Endothelial cell (in vitro differentiated cells): ENCODE measurements at regions not wholly inside any gene's neighbourhood (a gene's known extent, or its start where the extent isn't known, plus 50 kb on each side); places are given as distances from the start of the nearest gene placed in this dataset.
A peak's percentile ranks its signal among the peaks of the same experiment; 100 is the strongest.

Source experiments
- DNase-seq: peaks from one replicate; pipeline ENCODE4 v3.0.0; 2021; ENCODE audit warnings: low spot score
- H3K27ac Mint-ChIP-seq: one replicate; pipeline ENCODE4 v1.8.0; 2021; ENCODE audit warnings: mixed read lengths, inconsistent platforms; ENCODE audit not compliant: unreplicated experiment
- H3K27me3 Mint-ChIP-seq: one replicate; pipeline ENCODE4 v1.8.0; 2021; ENCODE audit warnings: mild to moderate bottlenecking, moderate library complexity, mixed read lengths, inconsistent platforms; ENCODE audit not compliant: unreplicated experiment
- H3K36me3 Mint-ChIP-seq: one replicate; pipeline ENCODE4 v1.8.0; 2021; ENCODE audit warnings: mild to moderate bottlenecking, low read depth, mixed read lengths, inconsistent platforms; ENCODE audit not compliant: unreplicated experiment
- H3K4me1 Mint-ChIP-seq: one replicate; pipeline ENCODE4 v1.8.0; 2021; ENCODE audit warnings: mild to moderate bottlenecking, mixed read lengths, inconsistent platforms; ENCODE audit not compliant: unreplicated experiment
- H3K4me3 Mint-ChIP-seq: one replicate; pipeline ENCODE4 v1.8.0; 2021; ENCODE audit warnings: mild to moderate bottlenecking, mixed read lengths, inconsistent platforms; ENCODE audit not compliant: unreplicated experiment
- H3K9me3 Mint-ChIP-seq: one replicate; pipeline ENCODE4 v1.8.0; 2021; ENCODE audit warnings: mixed read lengths, inconsistent platforms; ENCODE audit not compliant: unreplicated experiment
- TF ChIP-seq, protein P1 (sequence below): fragments of 200-600 bp; sonication (generic); IDR thresholded peaks from one replicate; pipeline ENCODE4 v1.5.0; 2021; ENCODE audit warnings: antibody characterized with exemption; ENCODE audit not compliant: unreplicated experiment

DNA sequence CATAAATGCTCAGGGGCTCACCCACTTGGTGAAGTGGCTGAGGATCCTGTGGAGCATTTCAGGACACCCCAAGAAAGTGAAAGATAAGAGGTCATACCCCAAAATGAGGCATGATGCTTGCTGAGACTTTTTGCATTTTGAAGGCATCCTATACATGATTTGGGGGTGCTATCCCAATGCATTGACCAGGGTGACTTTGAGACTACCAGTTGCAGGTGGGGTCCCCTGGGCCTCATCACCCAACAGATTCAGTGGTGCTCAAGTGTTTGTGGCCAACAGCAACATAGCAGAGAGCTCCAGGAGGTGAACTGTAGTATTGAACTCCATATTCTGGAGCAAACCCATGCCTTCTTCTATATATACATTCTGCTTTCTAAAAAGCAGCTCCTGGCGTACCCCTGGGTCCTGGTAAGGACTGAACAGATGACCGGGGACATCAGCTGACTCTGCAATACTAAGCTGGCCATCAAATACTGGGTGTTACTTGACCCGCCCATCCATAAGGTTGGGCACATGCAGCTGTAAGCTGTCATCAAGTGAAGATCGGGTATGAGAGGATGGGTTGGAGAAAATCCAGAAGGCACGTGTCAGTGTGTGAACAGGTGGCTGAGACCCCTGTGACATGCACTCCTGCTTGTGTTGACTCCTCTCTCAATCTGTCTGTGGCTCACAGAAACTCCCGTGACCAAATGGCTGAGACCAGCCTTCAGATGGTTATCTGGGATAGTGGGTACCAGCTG lies 143.3 kb downstream of the KLF13 start:
- H3K27ac Mint-ChIP-seq: no peak overlapping the region
- TF ChIP-seq, protein P1, sequence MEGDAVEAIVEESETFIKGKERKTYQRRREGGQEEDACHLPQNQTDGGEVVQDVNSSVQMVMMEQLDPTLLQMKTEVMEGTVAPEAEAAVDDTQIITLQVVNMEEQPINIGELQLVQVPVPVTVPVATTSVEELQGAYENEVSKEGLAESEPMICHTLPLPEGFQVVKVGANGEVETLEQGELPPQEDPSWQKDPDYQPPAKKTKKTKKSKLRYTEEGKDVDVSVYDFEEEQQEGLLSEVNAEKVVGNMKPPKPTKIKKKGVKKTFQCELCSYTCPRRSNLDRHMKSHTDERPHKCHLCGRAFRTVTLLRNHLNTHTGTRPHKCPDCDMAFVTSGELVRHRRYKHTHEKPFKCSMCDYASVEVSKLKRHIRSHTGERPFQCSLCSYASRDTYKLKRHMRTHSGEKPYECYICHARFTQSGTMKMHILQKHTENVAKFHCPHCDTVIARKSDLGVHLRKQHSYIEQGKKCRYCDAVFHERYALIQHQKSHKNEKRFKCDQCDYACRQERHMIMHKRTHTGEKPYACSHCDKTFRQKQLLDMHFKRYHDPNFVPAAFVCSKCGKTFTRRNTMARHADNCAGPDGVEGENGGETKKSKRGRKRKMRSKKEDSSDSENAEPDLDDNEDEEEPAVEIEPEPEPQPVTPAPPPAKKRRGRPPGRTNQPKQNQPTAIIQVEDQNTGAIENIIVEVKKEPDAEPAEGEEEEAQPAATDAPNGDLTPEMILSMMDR: no peak
- H3K4me3 Mint-ChIP-seq: no peak overlapping the region
- H3K9me3 Mint-ChIP-seq: no peaks in the 10 kb centered on the region
- no peaks in the 10 kb centered on the region for H3K27me3 Mint-ChIP-seq
- no peaks in the 10 kb centered on the region for H3K36me3 Mint-ChIP-seq
- DNase-seq: no peak
- H3K4me1 Mint-ChIP-seq: peaks cover 14% of the 10 kb centered on the region

DNA sequence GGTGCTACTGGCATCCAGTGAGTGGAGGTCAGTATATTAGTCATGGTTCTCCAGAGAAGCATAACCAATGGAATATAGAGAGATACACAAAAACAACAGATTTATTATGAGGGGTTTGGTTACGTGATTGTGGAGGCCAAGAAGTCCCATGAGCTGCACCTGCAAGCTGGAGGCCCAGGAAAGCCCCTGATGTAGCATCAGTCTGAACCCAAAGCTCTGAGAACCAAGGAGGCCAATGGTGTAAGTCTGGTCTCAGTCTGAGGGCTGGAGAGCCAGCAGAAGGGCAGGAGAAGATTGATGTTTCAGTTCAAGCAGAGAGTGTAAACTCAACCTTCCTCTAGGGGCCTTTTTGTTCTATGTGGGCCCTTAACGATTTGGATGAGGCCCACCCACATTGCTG lies 144.1 kb downstream of the KLF13 start:
- H3K36me3 Mint-ChIP-seq: no peaks in the 10 kb centered on the region
- TF ChIP-seq, protein P1: no peak
- H3K9me3 Mint-ChIP-seq: no peaks in the 10 kb centered on the region
- no peak overlapping the region for H3K4me3 Mint-ChIP-seq
- peaks cover 14% of the 10 kb centered on the region for H3K4me1 Mint-ChIP-seq
- H3K27ac Mint-ChIP-seq: no peak overlapping the region
- H3K27me3 Mint-ChIP-seq: no peaks in the 10 kb centered on the region
- no peak for DNase-seq

DNA sequence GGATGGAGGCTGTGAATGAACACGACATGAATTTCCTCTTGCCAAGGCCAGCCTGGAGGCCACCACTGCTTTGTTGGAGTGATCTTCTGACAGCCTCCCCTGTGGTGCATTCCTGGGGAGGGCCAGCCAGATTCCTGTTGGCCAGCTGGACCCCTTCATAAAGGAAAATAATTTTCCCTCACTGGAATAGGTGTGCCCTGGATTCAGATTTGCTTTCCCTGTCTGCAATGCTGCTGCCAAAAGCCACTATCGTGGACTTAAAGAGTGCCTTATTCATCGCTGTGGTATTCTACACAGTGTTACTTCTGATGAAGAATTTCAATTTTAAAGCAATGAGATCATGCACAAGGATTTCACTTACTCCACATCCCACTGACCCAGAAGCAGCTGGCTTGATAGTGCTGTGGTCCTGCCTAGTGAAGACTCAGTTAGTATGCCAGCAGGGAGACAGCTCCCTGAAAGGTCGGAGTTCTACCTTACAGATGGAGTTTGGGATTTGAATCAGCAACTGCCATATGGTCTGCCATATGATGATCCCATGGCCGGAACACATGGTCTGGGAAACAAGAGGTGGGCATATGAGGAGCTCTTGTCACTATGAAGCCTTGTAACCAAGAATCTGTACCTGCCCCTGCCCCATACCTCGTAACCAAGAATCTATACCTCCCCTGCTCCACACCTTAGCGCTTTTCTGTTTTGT lies 145.2 kb downstream of the KLF13 start:
- Mint-ChIP-seq H3K36me3 (no peaks in the 10 kb centered on the region), H3K4me1 (peaks cover 14% of the 10 kb centered on the region), H3K27me3 (no peaks in the 10 kb centered on the region), H3K9me3 (no peaks in the 10 kb centered on the region), H3K27ac (no peak overlapping the region), H3K4me3 (no peak overlapping the region)
- TF ChIP-seq, protein P1: no peak
- no peak for DNase-seq

DNA sequence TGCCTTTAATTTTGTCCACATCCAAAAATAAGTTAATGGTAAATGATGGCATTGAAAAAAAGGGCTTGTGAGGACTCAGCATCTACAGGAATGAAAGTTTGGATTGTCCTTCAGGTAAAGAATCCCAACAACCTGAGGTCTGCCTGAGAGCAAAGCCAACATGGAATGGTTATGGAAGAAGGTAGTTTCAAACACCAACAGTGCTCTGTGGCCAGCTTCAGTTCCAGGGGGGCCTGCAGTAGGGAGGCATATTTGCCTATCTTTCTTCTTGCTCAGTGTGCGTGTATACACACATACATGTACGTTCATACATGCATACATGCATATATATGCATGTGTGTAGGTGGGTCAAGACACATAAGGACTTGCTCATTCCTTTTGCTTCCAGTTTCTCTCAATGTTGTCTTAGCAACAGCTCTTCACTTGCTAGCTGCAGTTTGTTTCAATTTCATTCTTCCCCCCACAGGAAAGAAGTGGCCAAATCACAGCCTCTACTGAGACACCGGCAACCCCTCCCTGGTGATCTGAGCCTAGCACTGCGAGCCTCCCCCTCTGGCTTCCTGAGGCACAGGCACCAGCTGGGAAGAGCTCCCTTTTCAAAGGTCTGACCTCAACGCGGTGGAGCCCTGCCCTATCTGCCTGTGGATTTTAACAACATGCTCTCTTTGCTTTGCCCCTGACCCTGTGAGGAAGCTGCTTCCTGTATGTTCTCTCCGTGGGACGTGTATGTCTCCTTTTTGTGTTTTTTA lies 146.2 kb downstream of the KLF13 start:
- Mint-ChIP-seq H3K9me3 (no peaks in the 10 kb centered on the region), H3K4me1 (peaks cover 14% of the 10 kb centered on the region), H3K27me3 (no peaks in the 10 kb centered on the region), H3K27ac (peak overlapping the region; percentile 62), H3K4me3 (no peak overlapping the region), H3K36me3 (no peaks in the 10 kb centered on the region)
- no peak for DNase-seq
- TF ChIP-seq, protein P1: no peak
